ENCODE measurements at regions not wholly inside any gene's neighbourhood (a gene's known extent, or its start where the extent isn't known, plus 50 kb on each side); places are given as distances from the start of the nearest gene placed in this dataset.

DNA sequence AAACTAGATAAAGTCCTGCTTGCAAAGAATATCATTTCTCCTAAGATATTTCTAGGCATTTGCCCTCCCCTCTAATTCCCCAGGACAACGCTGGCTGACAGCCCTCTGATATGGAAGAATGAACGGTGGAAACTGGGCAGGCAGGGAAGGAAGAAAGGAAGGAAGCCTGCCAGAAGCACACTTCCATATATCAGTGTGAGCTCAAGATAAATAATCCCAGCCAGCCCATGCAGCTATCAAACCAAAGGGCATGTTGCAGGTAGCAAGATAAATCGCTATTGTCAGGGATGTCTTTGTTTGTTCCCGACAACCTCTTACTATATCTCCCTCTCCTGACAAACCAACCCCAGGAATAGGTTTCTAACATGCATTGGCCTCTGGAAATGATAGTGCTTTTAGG lies 412.8 kb downstream of the HNRNPD start:
- no peak for TF ChIP-seq CTCF (IDR thresholded peaks at IDR 0.05)
- no peak for TF ChIP-seq ZFX (IDR thresholded peaks at IDR 0.05; ENCODE audit: borderline replicate concordance)

Measured in 22Rv1 (cell line).